BJ (cell line): ENCODE measurements at regions not wholly inside any gene's neighbourhood (a gene's known extent, or its start where the extent isn't known, plus 50 kb on each side); places are given as distances from the start of the nearest gene placed in this dataset.

Experiments used
- CTCF ChIA-PET: fragments of 350-600 bp; formaldehyde crosslinking; extraction: SDS; loops from one replicate; lab custom pipeline; 2021; ENCODE audit warnings: antibody characterized with exemption, inconsistent platforms; lab: Yijun Ruan, JAX
- POLR2A ChIA-PET: fragments of 300-600 bp; sonication (Branson Sonifier 250); formaldehyde crosslinking; extraction: SDS; loops from one replicate; lab custom pipeline; 2021; ENCODE audit warnings: antibody characterized with exemption; lab: Charles Lee
- DNase-seq: peaks from one replicate; pipeline ENCODE4 v3.0.0-alpha.2; 2011; ENCODE audit warnings: low read depth
- H3K27me3 ChIP-seq: 2 replicates; pipeline ENCODE4 v1.6.0; 2011; ENCODE audit warnings: low read length; ENCODE audit not compliant: control insufficient read depth, insufficient read depth
- H3K36me3 ChIP-seq: 2 replicates; pipeline ENCODE4 v1.5.1; 2011; ENCODE audit warnings: low read length; ENCODE audit not compliant: control insufficient read depth, insufficient read depth
- H3K4me3 ChIP-seq: 2 replicates; pipeline ENCODE4 v1.5.1; 2011; ENCODE audit warnings: low read depth, mild to moderate bottlenecking, control low read depth, low read length
- CTCF ChIP-seq: IDR thresholded peaks from 2 replicates; pipeline ENCODE4 v1.5.1; 2011; ENCODE audit warnings: low read depth, mild to moderate bottlenecking, control low read depth, inconsistent platforms, low read length, moderate library complexity; ENCODE audit not compliant: insufficient read depth

- DNase-seq, result no peak
- no peak for TF ChIP-seq CTCF
- Histone ChIP-seq H3K27me3 (peaks cover under 1% of the 10 kb centered on the region; the same call in 1 of the 2 replicates), H3K4me3 (no peak overlapping the region), H3K36me3 (no peaks in the 10 kb centered on the region)
- ChIA-PET POLR2A (no interaction called here), CTCF (interaction anchor here (1.7 kb wide), 1 partner anchor 275 kb away, joined by 4 read pairs; no protein-coding TSS in a partner anchor)
Measured at GRCh38 chr2:234410526-234410925, 86.4 kb downstream of the ARL4C start.

GRCh38 chr2:234409590-234409989 lies 87.3 kb downstream of the ARL4C start:
- TF ChIP-seq CTCF, result no peak
- no peak for DNase-seq
- H3K36me3 ChIP-seq, result no peaks in the 10 kb centered on the region
- H3K27me3 ChIP-seq, result peaks cover 1% of the 10 kb centered on the region; the same call in 1 of the 2 replicates
- no peak overlapping the region for H3K4me3 ChIP-seq
- CTCF ChIA-PET, result no interaction called here
- POLR2A ChIA-PET, result no interaction called here

- POLR2A ChIA-PET, result no interaction called here
- no peak for TF ChIP-seq CTCF
- CTCF ChIA-PET, result no interaction called here
- no peak for DNase-seq
- Histone ChIP-seq H3K36me3 (no peaks in the 10 kb centered on the region), H3K27me3 (peaks cover 1% of the 10 kb centered on the region; the same call in 1 of the 2 replicates), H3K4me3 (no peak overlapping the region)
Measured at GRCh38 chr2:234406085-234406484, 90.8 kb downstream of the ARL4C start.

- DNase-seq, result no peak
- Histone ChIP-seq H3K36me3 (no peaks in the 10 kb centered on the region), H3K27me3 (peaks cover 1% of the 10 kb centered on the region; the same call in 1 of the 2 replicates), H3K4me3 (no peak overlapping the region)
- TF ChIP-seq CTCF, result no peak
- CTCF ChIA-PET, result no interaction called here
- POLR2A ChIA-PET, result no interaction called here
Measured at GRCh38 chr2:234405462-234405861, 91.4 kb downstream of the ARL4C start.

GRCh38 chr2:234404957-234405356 lies 91.9 kb downstream of the ARL4C start:
- ChIA-PET POLR2A (no interaction called here), CTCF (no interaction called here)
- no peak for DNase-seq
- no peak for TF ChIP-seq CTCF
- H3K27me3 ChIP-seq, result peaks cover 1% of the 10 kb centered on the region; the same call in 1 of the 2 replicates
- no peaks in the 10 kb centered on the region for H3K36me3 ChIP-seq
- H3K4me3 ChIP-seq, result no peak overlapping the region
